ENCODE measurements at regions not wholly inside any gene's neighbourhood (a gene's known extent, or its start where the extent isn't known, plus 50 kb on each side); places are given as distances from the start of the nearest gene placed in this dataset.

DNA sequence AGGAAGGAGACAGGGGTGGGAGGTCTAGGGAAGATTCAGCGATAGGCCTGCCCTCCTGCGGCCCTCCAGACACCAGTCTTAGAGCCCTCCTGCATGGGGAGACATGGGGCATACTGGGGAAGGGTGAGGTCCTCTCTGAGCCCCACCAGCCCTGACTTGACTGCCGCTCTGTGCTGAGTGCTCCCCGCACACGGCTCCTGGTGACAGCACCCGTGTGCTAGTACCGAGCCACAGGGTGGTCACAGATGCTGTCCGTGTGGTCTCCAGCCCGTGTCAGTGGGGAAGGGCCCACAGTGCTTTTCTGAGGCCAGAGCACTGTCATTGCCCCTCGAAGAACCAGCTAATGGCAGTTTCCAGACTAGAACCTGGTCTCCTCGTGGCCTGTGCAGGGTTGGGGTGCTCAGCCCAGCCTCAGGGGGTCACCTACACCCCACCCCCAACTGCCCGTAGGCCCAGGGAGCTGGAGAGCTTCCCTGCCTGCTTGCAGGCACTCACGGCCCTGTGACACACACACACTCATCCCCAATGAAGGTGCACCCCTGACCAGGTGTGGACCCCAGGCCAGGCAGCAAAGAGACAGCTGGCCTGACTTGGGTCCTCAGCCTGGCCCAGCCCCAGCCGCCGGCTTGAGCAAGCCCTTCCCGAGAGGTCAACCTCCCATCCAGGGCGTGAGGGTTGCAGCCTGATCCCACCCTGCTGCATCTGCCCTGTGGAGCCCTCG is 86.0 kb upstream of the RET start:
- H3K4me1 ChIP-seq (ENCODE audit: control insufficient read depth in 1 of 2, insufficient read depth in 2 of 2, low read length in 2 of 2) = peaks cover 13 to 15% of the 10 kb centered on the region in 2 donors
- no peaks in the 10 kb centered on the region for H3K9me3 ChIP-seq (replicated peaks in 1 of 2; ENCODE audit: control insufficient read depth in 1 of 2, insufficient read depth in 1 of 2, low read length in 2 of 2)
- H3K79me2 ChIP-seq (ENCODE audit: insufficient read depth, low read length) = no peaks in the 10 kb centered on the region
- Mint-ChIP-seq H3K4me3 (no peak overlapping the region), H3K27ac (no peak overlapping the region), H3K9me3 (peaks cover 0 to 4% (median 0%) of the 10 kb centered on the region in 7 donors), H3K4me1 (peaks cover 22% of the 10 kb centered on the region), H3K36me3 (no peaks in the 10 kb centered on the region), H3K27me3 (ENCODE audit: low read depth in 3 of 3) (peaks cover 0 to 3% (median 2%) of the 10 kb centered on the region in 3 donors)
- H3K36me3 ChIP-seq (replicated peaks in 1 of 2; ENCODE audit: control insufficient read depth in 1 of 2, insufficient read depth in 2 of 2, low read length in 2 of 2) = no peaks in the 10 kb centered on the region
- no peak overlapping the region for H3K9ac ChIP-seq (ENCODE audit: insufficient read depth, low read length, poor library complexity, severe bottlenecking)
- 97% methylated on average over 14 of the region's 18 CpGs for WGBS (ENCODE audit: insufficient coverage)
- no peak overlapping the region for H3K4me3 ChIP-seq (replicated peaks in 1 of 3; ENCODE audit: low read depth in 2 of 3, low read length in 3 of 3)
- TF ChIP-seq, protein P1, sequence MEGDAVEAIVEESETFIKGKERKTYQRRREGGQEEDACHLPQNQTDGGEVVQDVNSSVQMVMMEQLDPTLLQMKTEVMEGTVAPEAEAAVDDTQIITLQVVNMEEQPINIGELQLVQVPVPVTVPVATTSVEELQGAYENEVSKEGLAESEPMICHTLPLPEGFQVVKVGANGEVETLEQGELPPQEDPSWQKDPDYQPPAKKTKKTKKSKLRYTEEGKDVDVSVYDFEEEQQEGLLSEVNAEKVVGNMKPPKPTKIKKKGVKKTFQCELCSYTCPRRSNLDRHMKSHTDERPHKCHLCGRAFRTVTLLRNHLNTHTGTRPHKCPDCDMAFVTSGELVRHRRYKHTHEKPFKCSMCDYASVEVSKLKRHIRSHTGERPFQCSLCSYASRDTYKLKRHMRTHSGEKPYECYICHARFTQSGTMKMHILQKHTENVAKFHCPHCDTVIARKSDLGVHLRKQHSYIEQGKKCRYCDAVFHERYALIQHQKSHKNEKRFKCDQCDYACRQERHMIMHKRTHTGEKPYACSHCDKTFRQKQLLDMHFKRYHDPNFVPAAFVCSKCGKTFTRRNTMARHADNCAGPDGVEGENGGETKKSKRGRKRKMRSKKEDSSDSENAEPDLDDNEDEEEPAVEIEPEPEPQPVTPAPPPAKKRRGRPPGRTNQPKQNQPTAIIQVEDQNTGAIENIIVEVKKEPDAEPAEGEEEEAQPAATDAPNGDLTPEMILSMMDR (IDR thresholded peaks at IDR 0.05) = no peak
- H4K20me1 ChIP-seq (ENCODE audit: insufficient read depth, low read length) = no peaks in the 10 kb centered on the region
- H2AFZ ChIP-seq (ENCODE audit: insufficient read depth, low read depth, low read length, poor library complexity, severe bottlenecking) = no peak overlapping the region
- peak in 1 of 3 donors; percentile 1 for DNase-seq
- H3K27ac ChIP-seq (ENCODE audit: low read depth in 1 of 2, low read length in 2 of 2) = no peak overlapping the region
- H3K4me2 ChIP-seq (replicated peaks; ENCODE audit: extremely low read depth, low read length, poor library complexity, severe bottlenecking) = no peak overlapping the region
- intact Hi-C loops (cut with micrococcal nuclease) = no loop called here
- H3K27me3 ChIP-seq (ENCODE audit: control insufficient read depth in 2 of 2, insufficient read depth in 2 of 2, low read length in 2 of 2) = no peaks in the 10 kb centered on the region

GRCh38 chr10:42991442-42992098 is 85.3 kb upstream of the RET start:
- Mint-ChIP-seq H3K4me3 (no peak overlapping the region), H3K9me3 (peaks cover 0 to 2% (median 0%) of the 10 kb centered on the region in 7 donors), H3K27me3 (ENCODE audit: low read depth in 3 of 3) (peaks cover 0 to 2% (median 2%) of the 10 kb centered on the region in 3 donors), H3K4me1 (peaks cover 22% of the 10 kb centered on the region), H3K27ac (no peak overlapping the region), H3K36me3 (no peaks in the 10 kb centered on the region)
- Histone ChIP-seq H3K36me3 (replicated peaks in 1 of 2; ENCODE audit: control insufficient read depth in 1 of 2, insufficient read depth in 2 of 2, low read length in 2 of 2) (no peaks in the 10 kb centered on the region), H3K9ac (ENCODE audit: insufficient read depth, low read length, poor library complexity, severe bottlenecking) (no peak overlapping the region), H2AFZ (ENCODE audit: insufficient read depth, low read depth, low read length, poor library complexity, severe bottlenecking) (no peak overlapping the region), H3K27me3 (ENCODE audit: control insufficient read depth in 2 of 2, insufficient read depth in 2 of 2, low read length in 2 of 2) (no peaks in the 10 kb centered on the region), H3K9me3 (replicated peaks in 1 of 2; ENCODE audit: control insufficient read depth in 1 of 2, insufficient read depth in 1 of 2, low read length in 2 of 2) (no peaks in the 10 kb centered on the region), H3K4me2 (replicated peaks; ENCODE audit: extremely low read depth, low read length, poor library complexity, severe bottlenecking) (no peak overlapping the region), H3K27ac (ENCODE audit: low read depth in 1 of 2, low read length in 2 of 2) (no peak overlapping the region), H3K79me2 (ENCODE audit: insufficient read depth, low read length) (no peaks in the 10 kb centered on the region), H4K20me1 (ENCODE audit: insufficient read depth, low read length) (no peaks in the 10 kb centered on the region), H3K4me1 (ENCODE audit: control insufficient read depth in 1 of 2, insufficient read depth in 2 of 2, low read length in 2 of 2) (peaks cover 13 to 15% of the 10 kb centered on the region in 2 donors), H3K4me3 (replicated peaks in 1 of 3; ENCODE audit: low read depth in 2 of 3, low read length in 3 of 3) (no peak overlapping the region)
- TF ChIP-seq, protein P1 (IDR thresholded peaks at IDR 0.05) = no peak
- DNase-seq = no peak
- 97% methylated on average over 7 of the region's 10 CpGs for WGBS (ENCODE audit: insufficient coverage)
- intact Hi-C loops (cut with micrococcal nuclease) = no loop called here
